ENCODE measurements at regions not wholly inside any gene's neighbourhood (a gene's known extent, or its start where the extent isn't known, plus 50 kb on each side); places are given as distances from the start of the nearest gene placed in this dataset.

GRCh38 chr1:82390627-82391026, 589.9 kb downstream of the ADGRL2 start:
- TF ChIP-seq POLR2A (IDR thresholded peaks at IDR 0.05) (no peak), CTCF (IDR thresholded peaks at IDR 0.05) (no peak)

All from right lobe of liver (tissue), 4 donors.